Activated CD8-positive, alpha-beta memory T cell treated with anti-CD3 and anti-CD28 coated beads for 48 hours (primary cell): ENCODE measurements at regions not wholly inside any gene's neighbourhood (a gene's known extent, or its start where the extent isn't known, plus 50 kb on each side); places are given as distances from the start of the nearest gene placed in this dataset.

Experiments
- DNase-seq, 3 experiments: peaks; one replicate each; pipeline ENCODE4 v3.0.0-alpha.2; 2020; ENCODE audit warnings: low read depth in 2 of 3, low spot score in 2 of 3

GRCh38 chr9:78857373-78858225 lies 560.7 kb downstream of the PSAT1 start:
- DNase-seq, result no peak

- no peak for DNase-seq
Observed at GRCh38 chr9:78858266-78858665, 561.3 kb downstream of the PSAT1 start.

GRCh38 chr9:78860801-78861475 lies 564.0 kb downstream of the PSAT1 start:
- DNase-seq, result no peak

GRCh38 chr9:78863531-78863930 lies 566.6 kb downstream of the PSAT1 start:
- no peak for DNase-seq

- DNase-seq, result no peak
Observed at GRCh38 chr9:78865737-78866136, 568.8 kb downstream of the PSAT1 start.

GRCh38 chr9:78866207-78867132 lies 569.5 kb downstream of the PSAT1 start:
- no peak for DNase-seq

GRCh38 chr9:78871086-78871451 lies 574.1 kb downstream of the PSAT1 start:
- DNase-seq, result no peak

GRCh38 chr9:78871452-78872331 lies 574.8 kb downstream of the PSAT1 start:
- DNase-seq, result no peak

- DNase-seq, result no peak
Observed at GRCh38 chr9:78874061-78874460, 577.1 kb downstream of the PSAT1 start.

GRCh38 chr9:78879324-78880100 lies 582.6 kb downstream of the PSAT1 start:
- no peak for DNase-seq

- DNase-seq, result no peak
Observed at GRCh38 chr9:78881295-78881694, 584.4 kb downstream of the PSAT1 start.

GRCh38 chr9:78882481-78882880 lies 585.6 kb downstream of the PSAT1 start:
- DNase-seq, result no peak

GRCh38 chr9:78884611-78885150 lies 587.8 kb downstream of the PSAT1 start:
- DNase-seq, result no peak

- no peak for DNase-seq
Observed at GRCh38 chr9:78892182-78892581, 595.3 kb downstream of the PSAT1 start.

- no peak for DNase-seq
Observed at GRCh38 chr9:78892769-78893168, 595.8 kb downstream of the PSAT1 start.

- DNase-seq, result no peak
Observed at GRCh38 chr9:78893774-78894401, 597.0 kb downstream of the PSAT1 start.

GRCh38 chr9:78896479-78896878 lies 599.6 kb downstream of the PSAT1 start:
- no peak for DNase-seq

GRCh38 chr9:78898234-78898633 lies 601.3 kb downstream of the PSAT1 start:
- DNase-seq, result no peak

- DNase-seq, result no peak
Observed at GRCh38 chr9:78899006-78899405, 602.1 kb downstream of the PSAT1 start.
